Osteocyte (in vitro differentiated cells): ENCODE measurements at regions not wholly inside any gene's neighbourhood (a gene's known extent, or its start where the extent isn't known, plus 50 kb on each side); places are given as distances from the start of the nearest gene placed in this dataset.

ENCODE experiments used
- DNase-seq: peaks from one replicate; pipeline ENCODE4 v3.0.0; 2021; ENCODE audit warnings: mixed read lengths; ENCODE audit not compliant: unreplicated experiment; ENCODE audit errors: extremely low spot score
- H3K27ac Mint-ChIP-seq: one replicate; pipeline ENCODE4 v1.8.0; 2021; ENCODE audit warnings: mild to moderate bottlenecking, mixed read lengths; ENCODE audit not compliant: unreplicated experiment
- H3K27me3 Mint-ChIP-seq: one replicate; pipeline ENCODE4 v1.8.0; 2021; ENCODE audit warnings: mixed read lengths; ENCODE audit not compliant: unreplicated experiment
- H3K36me3 Mint-ChIP-seq: one replicate; pipeline ENCODE4 v1.8.0; 2021; ENCODE audit warnings: mixed read lengths; ENCODE audit not compliant: unreplicated experiment
- H3K4me1 Mint-ChIP-seq: one replicate; pipeline ENCODE4 v1.8.0; 2021; ENCODE audit warnings: mixed read lengths; ENCODE audit not compliant: unreplicated experiment
- H3K4me3 Mint-ChIP-seq: one replicate; pipeline ENCODE4 v1.8.0; 2021; ENCODE audit warnings: mild to moderate bottlenecking, moderate library complexity, mixed read lengths; ENCODE audit not compliant: unreplicated experiment
- H3K9me3 Mint-ChIP-seq: one replicate; pipeline ENCODE4 v1.8.0; 2021; ENCODE audit warnings: mixed read lengths; ENCODE audit not compliant: unreplicated experiment
- TF ChIP-seq, protein P1 (sequence below): fragments of 200-600 bp; sonication (generic); IDR thresholded peaks from 2 replicates; pipeline ENCODE4 v1.5.0; 2021; ENCODE audit warnings: antibody characterized with exemption, mild to moderate bottlenecking, moderate library complexity

DNA sequence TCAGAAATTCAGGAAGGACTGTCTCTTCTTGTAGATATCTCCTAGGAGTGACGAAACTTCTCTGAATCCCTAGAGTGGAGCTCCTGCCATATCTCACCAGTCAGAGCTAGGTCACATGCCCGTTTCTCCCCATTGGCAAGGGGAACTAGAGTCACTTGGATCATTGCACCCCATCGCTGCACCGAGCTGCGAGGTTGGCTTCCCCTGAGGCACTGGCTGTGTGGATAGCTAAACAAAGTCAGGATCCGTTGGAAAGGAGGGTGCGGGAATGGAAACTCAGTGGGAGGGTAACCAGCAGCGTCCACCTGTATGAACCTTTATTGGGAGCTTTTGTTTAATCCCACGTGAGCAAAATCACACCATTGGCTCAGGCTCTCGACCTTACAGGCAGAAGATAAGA, 283.8 kb downstream of the BRD1 start:
- TF ChIP-seq, protein P1, sequence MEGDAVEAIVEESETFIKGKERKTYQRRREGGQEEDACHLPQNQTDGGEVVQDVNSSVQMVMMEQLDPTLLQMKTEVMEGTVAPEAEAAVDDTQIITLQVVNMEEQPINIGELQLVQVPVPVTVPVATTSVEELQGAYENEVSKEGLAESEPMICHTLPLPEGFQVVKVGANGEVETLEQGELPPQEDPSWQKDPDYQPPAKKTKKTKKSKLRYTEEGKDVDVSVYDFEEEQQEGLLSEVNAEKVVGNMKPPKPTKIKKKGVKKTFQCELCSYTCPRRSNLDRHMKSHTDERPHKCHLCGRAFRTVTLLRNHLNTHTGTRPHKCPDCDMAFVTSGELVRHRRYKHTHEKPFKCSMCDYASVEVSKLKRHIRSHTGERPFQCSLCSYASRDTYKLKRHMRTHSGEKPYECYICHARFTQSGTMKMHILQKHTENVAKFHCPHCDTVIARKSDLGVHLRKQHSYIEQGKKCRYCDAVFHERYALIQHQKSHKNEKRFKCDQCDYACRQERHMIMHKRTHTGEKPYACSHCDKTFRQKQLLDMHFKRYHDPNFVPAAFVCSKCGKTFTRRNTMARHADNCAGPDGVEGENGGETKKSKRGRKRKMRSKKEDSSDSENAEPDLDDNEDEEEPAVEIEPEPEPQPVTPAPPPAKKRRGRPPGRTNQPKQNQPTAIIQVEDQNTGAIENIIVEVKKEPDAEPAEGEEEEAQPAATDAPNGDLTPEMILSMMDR = no peak
- Mint-ChIP-seq H3K36me3 (no peaks in the 10 kb centered on the region), H3K4me3 (no peak overlapping the region), H3K9me3 (no peaks in the 10 kb centered on the region), H3K27me3 (peaks cover 6% of the 10 kb centered on the region), H3K27ac (no peak overlapping the region), H3K4me1 (no peaks in the 10 kb centered on the region)
- no peak for DNase-seq

DNA sequence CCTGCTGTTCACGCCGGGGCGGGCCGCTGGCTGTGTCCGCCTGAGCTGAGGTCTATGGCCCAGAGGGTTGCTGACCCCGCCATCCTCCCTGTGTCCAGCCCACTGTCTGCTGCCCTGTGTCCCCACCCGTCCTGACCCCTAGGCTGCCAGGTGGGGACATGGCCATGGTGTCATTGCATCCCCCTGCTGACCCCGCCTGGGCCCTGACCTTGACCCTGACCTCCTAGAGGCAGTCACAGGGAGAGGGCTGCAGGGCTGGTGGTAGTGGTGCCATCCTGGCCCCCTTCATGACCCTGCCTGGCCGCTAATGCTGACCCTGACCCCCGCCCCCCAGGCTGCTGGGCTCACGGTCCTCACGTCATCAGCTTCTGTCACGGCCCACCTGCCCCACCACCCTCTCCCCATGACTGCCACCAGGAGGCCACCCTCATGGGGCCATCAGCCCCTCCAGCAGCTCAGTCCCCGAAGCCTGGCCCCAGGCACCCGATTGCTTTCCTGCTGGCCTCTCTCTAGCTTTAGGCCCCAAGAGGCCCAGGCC, 285.9 kb downstream of the BRD1 start:
- H3K27ac Mint-ChIP-seq = no peak overlapping the region
- DNase-seq = no peak
- H3K4me3 Mint-ChIP-seq = no peak overlapping the region
- peaks cover 9% of the 10 kb centered on the region for H3K27me3 Mint-ChIP-seq
- no peaks in the 10 kb centered on the region for H3K36me3 Mint-ChIP-seq
- H3K4me1 Mint-ChIP-seq = no peaks in the 10 kb centered on the region
- TF ChIP-seq, protein P1 = no peak
- H3K9me3 Mint-ChIP-seq = no peaks in the 10 kb centered on the region

DNA sequence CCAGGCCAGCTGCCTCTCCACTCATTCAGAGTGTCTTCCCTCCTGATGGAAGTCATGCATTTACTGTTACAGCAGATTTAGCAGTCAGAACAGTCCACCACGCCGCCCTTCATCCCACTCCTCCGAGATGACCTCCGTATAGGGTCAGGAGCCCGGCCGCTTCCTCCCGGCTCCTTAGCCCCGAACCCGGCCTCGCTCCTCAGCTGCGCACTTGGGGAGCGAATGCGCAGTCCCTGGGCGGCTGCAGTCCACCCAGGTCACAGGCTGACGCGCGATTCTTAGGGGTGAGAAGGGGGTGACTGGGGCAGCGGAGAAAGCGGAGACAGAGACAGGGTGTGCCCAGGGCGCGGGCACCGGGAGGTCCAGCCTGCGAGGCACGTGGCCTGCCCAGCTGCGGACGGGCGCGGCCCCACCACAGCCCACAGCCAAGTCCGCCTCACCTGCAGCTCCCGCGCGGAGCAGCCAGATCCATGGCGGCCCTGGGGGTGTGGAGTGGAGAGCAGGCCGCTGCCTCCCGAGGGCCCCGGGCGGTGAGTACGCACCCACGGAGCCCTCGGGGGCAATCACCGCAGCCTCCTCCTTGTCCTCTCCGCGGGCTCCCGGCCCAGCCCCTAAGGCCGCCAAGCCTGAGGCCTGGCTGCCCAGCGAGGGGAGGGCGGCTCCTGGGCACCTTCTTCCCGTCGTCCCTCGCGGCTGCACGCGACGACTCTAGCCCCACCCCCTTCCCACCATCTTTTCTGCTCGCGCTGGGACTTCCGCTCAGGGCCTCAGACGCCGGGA, 286.6 kb downstream of the BRD1 start:
- no peaks in the 10 kb centered on the region for H3K9me3 Mint-ChIP-seq
- no peak overlapping the region for H3K4me3 Mint-ChIP-seq
- TF ChIP-seq, protein P1 = no peak
- no peaks in the 10 kb centered on the region for H3K36me3 Mint-ChIP-seq
- H3K27me3 Mint-ChIP-seq = peaks cover 14% of the 10 kb centered on the region
- no peaks in the 10 kb centered on the region for H3K4me1 Mint-ChIP-seq
- no peak overlapping the region for H3K27ac Mint-ChIP-seq
- DNase-seq = no peak

DNA sequence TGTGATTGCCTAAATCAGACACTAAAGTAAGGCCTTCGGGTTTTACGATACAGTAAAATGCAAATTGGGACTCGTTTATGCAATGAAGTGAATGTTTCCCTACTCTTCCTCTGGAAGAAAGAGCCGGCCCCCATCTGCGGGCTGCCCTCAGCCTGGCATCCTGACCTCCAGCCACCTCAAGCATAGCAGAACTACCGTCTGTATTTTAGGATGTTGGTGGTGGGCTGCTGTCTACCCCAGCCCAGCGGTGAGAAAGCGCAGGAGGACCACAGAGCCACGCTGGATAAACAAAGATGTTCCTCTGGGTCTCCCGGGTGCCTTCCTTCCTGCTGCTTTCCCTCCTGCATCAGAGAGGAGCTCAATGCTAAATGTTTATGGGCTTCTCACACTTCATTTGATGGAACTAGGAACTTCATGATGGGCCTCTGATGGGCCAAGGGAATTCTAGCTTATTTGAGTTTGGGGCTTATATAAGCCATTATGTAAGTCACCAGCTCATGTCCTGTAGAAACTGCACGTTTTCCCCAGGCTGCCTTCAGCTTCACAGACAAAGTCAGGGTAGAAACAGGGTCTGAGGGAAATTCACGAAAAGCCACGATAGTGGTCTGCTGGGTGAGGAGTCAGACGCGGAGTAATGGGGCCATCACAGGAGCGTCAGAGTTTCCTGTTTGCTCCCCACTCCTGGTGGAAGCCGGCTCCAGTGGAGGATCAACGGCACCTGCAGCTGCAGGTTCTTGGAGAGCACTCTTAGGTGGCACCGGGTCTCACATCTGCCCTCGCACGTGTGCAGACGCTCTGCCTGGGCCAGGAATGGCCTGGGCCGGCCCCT, 287.4 kb downstream of the BRD1 start:
- TF ChIP-seq, protein P1 = no peak
- no peak overlapping the region for H3K4me3 Mint-ChIP-seq
- no peaks in the 10 kb centered on the region for H3K4me1 Mint-ChIP-seq
- no peak for DNase-seq
- no peaks in the 10 kb centered on the region for H3K36me3 Mint-ChIP-seq
- no peaks in the 10 kb centered on the region for H3K9me3 Mint-ChIP-seq
- H3K27me3 Mint-ChIP-seq = peaks cover 14% of the 10 kb centered on the region
- H3K27ac Mint-ChIP-seq = no peak overlapping the region

DNA sequence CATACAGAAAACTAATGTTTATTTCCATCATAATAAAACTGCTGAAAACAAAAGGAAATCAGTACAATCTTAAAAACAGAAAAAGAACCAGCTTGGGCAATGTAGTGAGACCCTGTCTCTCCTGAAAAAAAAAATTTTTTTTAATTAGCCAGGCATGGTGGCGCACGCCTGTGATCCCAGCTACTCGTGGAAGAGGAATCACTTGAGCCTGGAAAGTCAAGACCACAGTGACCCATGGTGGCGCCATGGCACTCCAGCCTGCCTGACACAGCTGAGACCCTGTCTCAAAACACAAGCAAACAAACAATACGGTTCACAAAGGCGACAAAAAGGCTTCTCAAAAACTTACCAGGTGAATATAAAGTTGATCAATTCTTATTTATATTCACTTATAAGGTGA, 289.7 kb downstream of the BRD1 start:
- peaks cover 22% of the 10 kb centered on the region for H3K27me3 Mint-ChIP-seq
- H3K36me3 Mint-ChIP-seq = no peaks in the 10 kb centered on the region
- H3K4me1 Mint-ChIP-seq = no peaks in the 10 kb centered on the region
- DNase-seq = no peak
- no peaks in the 10 kb centered on the region for H3K9me3 Mint-ChIP-seq
- no peak overlapping the region for H3K27ac Mint-ChIP-seq
- TF ChIP-seq, protein P1 = no peak
- H3K4me3 Mint-ChIP-seq = no peak overlapping the region
